Duodenal mucosa (tissue), 2 donors: ENCODE measurements at regions not wholly inside any gene's neighbourhood (a gene's known extent, or its start where the extent isn't known, plus 50 kb on each side); places are given as distances from the start of the nearest gene placed in this dataset.
A peak's percentile ranks its signal among the peaks of the same experiment; 100 is the strongest.
"Not testable (repeated sequence)": the region's sequence is repeated elsewhere in the genome, so short reads cannot be mapped to it uniquely, and the experiment has no call there.

Source experiments
- H3K27ac ChIP-seq: one replicate; pipeline ENCODE4 v1.7.0; 2013; ENCODE audit warnings: low read depth, low read length
- H3K27me3 ChIP-seq, 2 donors: one replicate each; pipeline ENCODE4 v1.7.0; 2013; ENCODE audit warnings: low read length in 2 of 2, control low read depth in 1 of 2; ENCODE audit not compliant: insufficient read depth in 2 of 2, control insufficient read depth in 1 of 2
- H3K36me3 ChIP-seq, 2 donors: one replicate each; pipeline ENCODE4 v1.7.0; 2013; ENCODE audit warnings: low read length in 2 of 2, control low read depth in 1 of 2; ENCODE audit not compliant: insufficient read depth in 2 of 2, control insufficient read depth in 1 of 2
- H3K4me1 ChIP-seq, 2 donors: one replicate each; pipeline ENCODE4 v1.7.0; 2013; ENCODE audit warnings: low read length in 2 of 2, control low read depth in 1 of 2; ENCODE audit not compliant: insufficient read depth in 2 of 2, control insufficient read depth in 1 of 2
- H3K4me3 ChIP-seq, 2 donors: one replicate each; pipeline ENCODE4 v1.7.0; 2013; ENCODE audit warnings: low read length in 2 of 2, low read depth in 1 of 2
- H3K9ac ChIP-seq, 2 donors: one replicate each; pipeline ENCODE4 v1.7.0; 2013; ENCODE audit warnings: low read length in 2 of 2, low read depth in 1 of 2
- H3K9me3 ChIP-seq, 2 donors: one replicate each; pipeline ENCODE4 v1.7.0; 2013; ENCODE audit warnings: low read length in 2 of 2, control low read depth in 1 of 2; ENCODE audit not compliant: control insufficient read depth in 1 of 2

GRCh38 chr1:166484871-166485270, 318.1 kb upstream of the FAM78B start:
- no peak overlapping the region for H3K9ac ChIP-seq
- H3K4me3 ChIP-seq, result no peak overlapping the region
- no peaks in the 10 kb centered on the region for H3K36me3 ChIP-seq
- H3K27me3 ChIP-seq, result no peaks in the 10 kb centered on the region
- no peaks in the 10 kb centered on the region for H3K9me3 ChIP-seq
- H3K4me1 ChIP-seq, result peaks cover 0 to 3% of the 10 kb centered on the region in 2 donors
- no peak overlapping the region for H3K27ac ChIP-seq

DNA sequence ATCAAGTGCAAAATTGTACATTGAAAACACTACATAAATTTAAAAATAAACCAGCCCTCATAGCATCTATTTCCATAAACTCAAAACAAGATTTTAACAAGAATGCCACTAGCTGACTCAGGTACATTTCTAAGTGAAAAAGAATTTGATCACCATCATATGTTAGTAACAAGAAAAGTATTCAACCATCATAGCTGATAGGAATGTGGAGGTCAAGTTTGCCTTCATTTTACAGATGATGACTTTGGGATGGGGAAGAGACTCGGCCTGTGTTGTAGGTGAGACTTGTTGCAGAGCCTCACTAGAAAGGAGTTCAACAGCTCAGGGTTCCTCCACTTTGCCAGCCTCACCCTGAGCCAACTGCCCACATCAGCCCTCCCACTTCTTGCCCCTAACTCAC, 318.8 kb upstream of the FAM78B start:
- no peaks in the 10 kb centered on the region for H3K36me3 ChIP-seq
- H3K4me1 ChIP-seq, result peaks cover 0 to 6% of the 10 kb centered on the region in 2 donors
- no peaks in the 10 kb centered on the region for H3K9me3 ChIP-seq
- no peaks in the 10 kb centered on the region for H3K27me3 ChIP-seq
- H3K27ac ChIP-seq, result no peak overlapping the region
- no peak overlapping the region for H3K9ac ChIP-seq
- no peak overlapping the region for H3K4me3 ChIP-seq

- Histone ChIP-seq H3K4me3 (no peak overlapping the region), H3K27ac (no peak overlapping the region), H3K4me1 (peaks cover 0 to 6% of the 10 kb centered on the region in 2 donors), H3K27me3 (no peaks in the 10 kb centered on the region), H3K36me3 (no peaks in the 10 kb centered on the region), H3K9me3 (no peaks in the 10 kb centered on the region), H3K9ac (no peak overlapping the region)
Measured at GRCh38 chr1:166488327-166488726, 321.5 kb upstream of the FAM78B start.

DNA sequence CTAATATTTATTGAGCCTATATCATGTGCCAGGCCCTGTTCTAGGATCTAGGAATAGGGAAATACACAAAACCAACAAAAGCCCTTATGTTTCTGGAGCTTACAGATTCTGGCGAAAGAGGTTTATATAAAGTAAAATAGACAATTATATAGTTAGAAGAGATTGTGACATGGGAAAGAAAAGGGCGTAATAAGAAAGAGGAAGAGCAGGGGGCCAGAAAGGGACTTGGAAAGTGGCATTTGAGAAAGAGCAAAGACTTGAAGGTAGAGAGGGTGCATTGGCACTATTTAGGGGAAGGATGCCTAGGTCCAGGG, 322.5 kb upstream of the FAM78B start:
- Histone ChIP-seq H3K36me3 (no peaks in the 10 kb centered on the region), H3K27ac (no peak overlapping the region), H3K4me1 (peaks cover 0 to 6% of the 10 kb centered on the region in 2 donors), H3K9ac (peak overlapping the region in 1 of 2 donors; percentile 68), H3K4me3 (peak overlapping the region; percentile 69 to 81), H3K9me3 (no peaks in the 10 kb centered on the region), H3K27me3 (no peaks in the 10 kb centered on the region)

DNA sequence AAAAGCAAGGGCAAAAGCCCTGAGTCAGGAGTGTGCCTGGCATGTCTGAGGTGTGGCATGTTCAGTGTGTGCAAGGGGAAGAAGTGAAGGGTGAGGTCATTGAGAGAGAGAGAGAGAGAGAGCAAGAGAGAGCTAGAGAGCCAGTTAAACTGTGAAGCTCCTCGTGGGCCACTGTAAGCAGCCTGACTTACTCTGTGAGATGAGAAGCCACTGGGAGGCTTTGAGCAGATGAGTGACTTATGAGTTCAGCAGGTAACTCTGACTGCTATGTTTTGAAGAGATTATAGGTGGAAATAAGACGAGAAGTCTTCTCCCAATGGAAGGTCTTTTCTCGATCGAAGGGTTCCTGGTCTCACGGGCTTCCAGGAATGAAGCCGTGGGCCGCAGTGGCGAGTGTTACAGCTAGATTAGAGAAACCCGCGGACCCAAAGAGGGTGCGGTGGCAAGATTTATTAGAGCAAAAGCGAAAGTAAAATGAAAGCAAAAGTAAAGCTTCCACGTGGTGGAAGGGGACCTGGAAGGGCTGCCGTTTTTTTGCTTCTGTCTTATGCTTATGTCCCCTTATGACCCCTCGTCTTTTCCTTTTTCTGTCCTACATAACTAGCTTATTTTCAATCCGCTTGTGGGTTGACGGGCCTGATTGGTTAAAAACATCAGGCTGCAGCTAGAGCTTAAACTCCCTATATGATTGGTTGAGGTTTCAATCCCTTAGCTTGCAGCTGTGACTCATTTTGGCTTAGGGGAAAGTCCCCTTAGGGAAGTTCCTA, 323.1 kb upstream of the FAM78B start:
- H3K9ac ChIP-seq, result peak overlapping the region; percentile 49 to 68
- peak overlapping the region; percentile 64 for H3K27ac ChIP-seq
- H3K4me1 ChIP-seq, result peaks cover 0 to 6% of the 10 kb centered on the region in 2 donors
- H3K36me3 ChIP-seq, result no peaks in the 10 kb centered on the region
- no peaks in the 10 kb centered on the region for H3K27me3 ChIP-seq
- no peaks in the 10 kb centered on the region for H3K9me3 ChIP-seq
- peak overlapping the region; percentile 69 to 81 for H3K4me3 ChIP-seq

DNA sequence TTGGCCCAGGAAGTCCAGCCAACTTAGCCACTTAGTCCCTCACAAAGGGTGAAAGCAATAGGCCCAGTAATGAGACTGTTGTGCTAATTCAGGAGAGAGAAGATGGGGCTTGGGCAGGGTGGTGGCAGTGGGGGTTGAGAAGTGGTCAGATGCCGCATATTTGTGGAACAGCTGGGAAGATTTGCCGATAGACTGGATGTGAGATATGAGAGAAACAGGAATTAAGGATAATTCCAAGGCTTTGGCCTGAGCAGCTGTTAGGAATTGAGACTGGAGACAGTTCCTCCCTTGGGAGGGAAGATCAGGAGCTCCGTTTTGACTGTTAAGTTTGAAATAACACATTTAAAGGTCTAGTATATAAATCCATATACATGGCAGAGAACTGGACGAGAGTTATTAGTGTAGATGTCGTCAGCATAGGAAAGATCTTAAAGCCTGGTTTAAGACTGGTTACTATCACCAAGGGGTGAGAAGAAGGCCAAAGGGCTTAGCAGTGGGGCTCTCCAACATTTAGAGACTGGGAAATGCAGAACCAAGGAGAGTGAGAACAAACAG, 323.7 kb upstream of the FAM78B start:
- Histone ChIP-seq H3K4me3 (peak overlapping the region in 1 of 2 donors; percentile 81), H3K9ac (peak overlapping the region in 1 of 2 donors; percentile 68), H3K36me3 (no peaks in the 10 kb centered on the region), H3K4me1 (peaks cover 0 to 6% of the 10 kb centered on the region in 2 donors), H3K27ac (no peak overlapping the region), H3K27me3 (no peaks in the 10 kb centered on the region), H3K9me3 (no peaks in the 10 kb centered on the region)

GRCh38 chr1:166493765-166494164, 327.0 kb upstream of the FAM78B start:
- not testable (repeated sequence) for H3K4me1 ChIP-seq, H3K9ac ChIP-seq, H3K4me3 ChIP-seq, H3K9me3 ChIP-seq, H3K27ac ChIP-seq, H3K27me3 ChIP-seq, H3K36me3 ChIP-seq

DNA sequence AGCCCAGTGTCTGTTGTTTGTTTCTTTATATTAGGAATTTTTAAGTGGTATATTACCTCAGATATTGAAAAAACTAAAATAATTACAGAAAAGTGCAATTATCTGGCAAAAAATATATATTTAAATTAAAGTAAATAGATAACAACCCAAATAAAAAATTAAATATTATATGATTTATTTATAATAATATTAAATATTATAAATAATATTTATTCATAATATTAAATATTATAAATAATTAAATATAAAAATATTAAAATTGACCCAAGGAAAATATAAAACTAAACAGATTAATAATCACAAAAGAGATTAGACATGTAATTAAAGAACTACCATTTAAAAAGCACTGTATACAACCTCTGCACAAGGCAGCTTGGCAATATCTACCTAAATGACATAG, 331.9 kb upstream of the POGK start:
- Histone ChIP-seq H3K9ac (no peak overlapping the region), H3K4me1 (no peaks in the 10 kb centered on the region), H3K36me3 (no peaks in the 10 kb centered on the region), H3K27me3 (no peaks in the 10 kb centered on the region), H3K27ac (no peak overlapping the region), H3K9me3 (no peaks in the 10 kb centered on the region), H3K4me3 (no peak overlapping the region)

DNA sequence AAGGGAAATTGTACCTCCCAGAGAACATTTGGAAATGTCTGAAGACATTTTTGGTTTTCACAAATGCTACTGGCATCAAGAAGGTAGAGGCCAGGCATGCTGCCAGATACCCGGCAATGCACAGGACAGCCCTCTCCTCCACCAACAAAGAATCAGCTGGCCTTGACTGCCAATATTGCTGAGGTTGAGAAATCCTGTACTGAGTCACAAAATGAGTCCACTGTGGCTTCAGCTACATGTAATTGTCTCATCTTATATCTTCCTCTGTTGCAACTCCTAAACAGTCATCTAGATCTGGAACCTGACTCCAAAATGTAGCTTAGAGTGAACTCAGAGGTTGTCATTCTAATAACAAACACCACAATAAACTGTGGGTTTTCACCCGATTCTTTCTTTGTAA, 327.5 kb upstream of the POGK start:
- H3K4me1 ChIP-seq, result no peaks in the 10 kb centered on the region
- no peak overlapping the region for H3K4me3 ChIP-seq
- no peak overlapping the region for H3K9ac ChIP-seq
- no peaks in the 10 kb centered on the region for H3K27me3 ChIP-seq
- no peaks in the 10 kb centered on the region for H3K36me3 ChIP-seq
- H3K9me3 ChIP-seq, result no peaks in the 10 kb centered on the region
- no peak overlapping the region for H3K27ac ChIP-seq

DNA sequence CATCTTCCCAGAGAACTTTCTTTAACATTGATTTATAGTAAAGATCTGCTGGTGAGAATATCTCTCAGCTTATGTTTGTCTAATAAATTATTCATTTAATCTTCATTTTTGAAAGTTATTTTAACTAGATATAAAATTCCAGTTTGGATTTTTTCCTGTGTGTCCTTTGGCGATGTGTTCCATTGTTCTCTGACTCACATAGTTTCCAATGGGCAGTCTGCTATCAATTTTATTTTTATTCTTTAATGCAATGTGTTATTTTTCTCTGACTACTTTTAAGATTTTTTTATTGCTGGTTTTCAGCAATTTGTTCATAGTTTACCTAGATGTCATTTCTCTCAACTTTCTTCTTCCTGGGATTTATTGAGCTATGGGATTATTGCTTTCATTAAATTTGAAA, 325.2 kb upstream of the POGK start:
- H3K27ac ChIP-seq, result no peak overlapping the region
- H3K4me3 ChIP-seq, result no peak overlapping the region
- no peaks in the 10 kb centered on the region for H3K9me3 ChIP-seq
- H3K9ac ChIP-seq, result no peak overlapping the region
- H3K27me3 ChIP-seq, result no peaks in the 10 kb centered on the region
- no peaks in the 10 kb centered on the region for H3K4me1 ChIP-seq
- H3K36me3 ChIP-seq, result no peaks in the 10 kb centered on the region
